A673 (cell line): ENCODE measurements at regions not wholly inside any gene's neighbourhood (a gene's known extent, or its start where the extent isn't known, plus 50 kb on each side); places are given as distances from the start of the nearest gene placed in this dataset.

Source experiments
- BruUV-seq: library from RNA; stranded (reverse); fragments of 400-500 nt; replicated peaks from 2 replicates; lab custom pipeline; 2021; lab: Mats Ljungman, UMichigan
- CTCF ChIA-PET: fragments of 300-600 bp; sonication (Branson Sonifier 250); formaldehyde crosslinking; loops from one replicate; lab custom pipeline; 2022; ENCODE audit warnings: antibody characterized with exemption; lab: Charles Lee
- POLR2A ChIA-PET: fragments of 300-600 bp; sonication (Branson Sonifier 250); formaldehyde crosslinking; loops from one replicate; lab custom pipeline; 2022; ENCODE audit warnings: antibody characterized with exemption; ENCODE audit not compliant: low non-redundant PET; lab: Charles Lee
- DNase-seq: peaks from one replicate; pipeline ENCODE4 v3.0.0-alpha.2; 2015; ENCODE audit warnings: low spot score
- H3K27ac ChIP-seq: fragments of 200-600 bp; sonication (generic); 2 replicates; pipeline ENCODE4 v1.5.1; 2016; ENCODE audit warnings: mixed run types, low read depth, mild to moderate bottlenecking, mixed read lengths, antibody characterized with exemption, low read length; ENCODE audit not compliant: poor library complexity, severe bottlenecking
- H3K27me3 ChIP-seq: fragments of 200-600 bp; sonication (generic); replicated peaks from 2 replicates; pipeline ENCODE4 v1.6.1; 2017; ENCODE audit warnings: mixed run types, low read depth, mild to moderate bottlenecking, mixed read lengths, antibody characterized with exemption, low read length; ENCODE audit not compliant: insufficient read depth, poor library complexity
- H3K36me3 ChIP-seq: fragments of 200-600 bp; sonication (generic); 2 replicates; pipeline ENCODE4 v1.6.1; 2016; ENCODE audit warnings: mixed run types, mild to moderate bottlenecking, mixed read lengths, antibody characterized with exemption, low read length; ENCODE audit not compliant: insufficient read depth, poor library complexity, severe bottlenecking
- H3K4me1 ChIP-seq: fragments of 200-600 bp; sonication (generic); 2 replicates; pipeline ENCODE4 v1.6.1; 2017; ENCODE audit warnings: mixed run types, mild to moderate bottlenecking, mixed read lengths, antibody characterized with exemption, low read length; ENCODE audit not compliant: insufficient read depth, poor library complexity, severe bottlenecking
- H3K4me3 ChIP-seq: fragments of 200-600 bp; sonication (generic); 2 replicates; pipeline ENCODE4 v1.5.1; 2016; ENCODE audit warnings: low read depth, mixed run types, mild to moderate bottlenecking, mixed read lengths, low read length; ENCODE audit not compliant: poor library complexity, severe bottlenecking
- H3K9me3 ChIP-seq: fragments of 200-600 bp; sonication (generic); 2 replicates; pipeline ENCODE4 v1.6.1; 2016; ENCODE audit warnings: mixed run types, low read depth, mild to moderate bottlenecking, mixed read lengths, antibody characterized with exemption, low read length; ENCODE audit not compliant: poor library complexity, severe bottlenecking
- EZH2 ChIP-seq: fragments of 200-600 bp; sonication (generic); IDR thresholded peaks from 2 replicates; pipeline ENCODE4 v1.6.1; 2017; ENCODE audit warnings: borderline replicate concordance, low read depth, mild to moderate bottlenecking, mixed read lengths, antibody characterized with exemption, low read length; ENCODE audit not compliant: poor library complexity, severe bottlenecking
- intact Hi-C: fragments of 100-400 bp; cut with micrococcal nuclease; formaldehyde crosslinking; loops from one replicate; pipeline ENCODE4 v1.10.0; 2022; ENCODE audit not compliant: unreplicated experiment
- TF ChIP-seq, protein P1 (sequence below): fragments of 300-800, 200-600 bp; sonication (generic); conservative IDR thresholded peaks from 2 replicates; pipeline ENCODE4 v1.5.1; 2017; ENCODE audit warnings: low read depth, mild to moderate bottlenecking, antibody characterized with exemption, low read length, moderate library complexity, mixed read lengths

DNA sequence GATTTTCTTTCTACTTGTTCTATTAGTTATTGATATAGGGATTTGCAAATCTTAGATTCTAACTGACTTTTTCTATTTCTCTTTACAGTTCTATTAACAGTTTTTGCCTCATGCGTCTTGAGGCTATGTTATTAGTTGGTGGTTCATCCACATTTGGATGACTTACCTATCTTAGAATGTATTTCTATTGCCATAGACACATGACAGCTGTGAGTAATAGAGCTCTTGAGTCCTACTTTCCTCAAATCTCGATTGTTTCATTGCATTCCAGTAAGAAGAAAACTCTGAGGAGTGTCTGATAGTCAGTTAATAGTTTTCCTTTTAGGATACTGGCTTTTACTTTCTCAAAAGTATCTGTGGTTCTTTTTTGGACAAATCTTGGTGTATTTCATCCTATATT lies 241.4 kb upstream of the ZNF32 start:
- no peaks in the 10 kb centered on the region for H3K27me3 ChIP-seq
- intact Hi-C loops, result no loop called here
- no TSS peak for BruUV-seq
- no peaks in the 10 kb centered on the region for H3K9me3 ChIP-seq
- CTCF ChIA-PET, result no interaction called here
- no peak overlapping the region for H3K4me3 ChIP-seq
- POLR2A ChIA-PET, result no interaction called here
- TF ChIP-seq, protein P1, sequence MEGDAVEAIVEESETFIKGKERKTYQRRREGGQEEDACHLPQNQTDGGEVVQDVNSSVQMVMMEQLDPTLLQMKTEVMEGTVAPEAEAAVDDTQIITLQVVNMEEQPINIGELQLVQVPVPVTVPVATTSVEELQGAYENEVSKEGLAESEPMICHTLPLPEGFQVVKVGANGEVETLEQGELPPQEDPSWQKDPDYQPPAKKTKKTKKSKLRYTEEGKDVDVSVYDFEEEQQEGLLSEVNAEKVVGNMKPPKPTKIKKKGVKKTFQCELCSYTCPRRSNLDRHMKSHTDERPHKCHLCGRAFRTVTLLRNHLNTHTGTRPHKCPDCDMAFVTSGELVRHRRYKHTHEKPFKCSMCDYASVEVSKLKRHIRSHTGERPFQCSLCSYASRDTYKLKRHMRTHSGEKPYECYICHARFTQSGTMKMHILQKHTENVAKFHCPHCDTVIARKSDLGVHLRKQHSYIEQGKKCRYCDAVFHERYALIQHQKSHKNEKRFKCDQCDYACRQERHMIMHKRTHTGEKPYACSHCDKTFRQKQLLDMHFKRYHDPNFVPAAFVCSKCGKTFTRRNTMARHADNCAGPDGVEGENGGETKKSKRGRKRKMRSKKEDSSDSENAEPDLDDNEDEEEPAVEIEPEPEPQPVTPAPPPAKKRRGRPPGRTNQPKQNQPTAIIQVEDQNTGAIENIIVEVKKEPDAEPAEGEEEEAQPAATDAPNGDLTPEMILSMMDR, result no peak
- H3K4me1 ChIP-seq, result no peaks in the 10 kb centered on the region
- no peak for DNase-seq
- H3K27ac ChIP-seq, result no peak overlapping the region
- no peaks in the 10 kb centered on the region for H3K36me3 ChIP-seq

DNA sequence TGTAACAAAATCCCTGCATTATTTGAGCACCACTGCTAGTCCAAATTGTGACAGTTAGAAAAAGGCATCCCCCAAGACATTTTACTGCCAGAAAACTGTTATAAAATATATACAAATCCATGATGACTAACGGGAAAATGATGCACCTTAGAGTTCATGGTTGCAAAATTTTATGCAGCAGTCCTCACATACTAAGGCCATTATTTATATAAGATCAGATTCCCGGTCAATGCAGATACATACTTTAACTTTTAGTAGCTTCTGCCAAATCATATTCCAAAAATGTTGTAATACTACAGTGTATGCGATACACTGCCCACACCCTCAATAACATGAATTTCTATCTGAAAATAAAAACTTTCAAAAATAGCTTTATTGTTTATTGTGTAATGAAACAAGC lies 239.9 kb upstream of the ZNF32 start:
- CTCF ChIA-PET, result no interaction called here
- Histone ChIP-seq H3K9me3 (no peaks in the 10 kb centered on the region), H3K4me3 (no peak overlapping the region), H3K27me3 (no peaks in the 10 kb centered on the region), H3K36me3 (no peaks in the 10 kb centered on the region), H3K4me1 (no peaks in the 10 kb centered on the region), H3K27ac (no peak overlapping the region)
- BruUV-seq, result no TSS peak
- no peak for DNase-seq
- TF ChIP-seq EZH2, result no peak
- TF ChIP-seq, protein P1, result no peak
- intact Hi-C loops, result no loop called here
- POLR2A ChIA-PET, result no interaction called here

DNA sequence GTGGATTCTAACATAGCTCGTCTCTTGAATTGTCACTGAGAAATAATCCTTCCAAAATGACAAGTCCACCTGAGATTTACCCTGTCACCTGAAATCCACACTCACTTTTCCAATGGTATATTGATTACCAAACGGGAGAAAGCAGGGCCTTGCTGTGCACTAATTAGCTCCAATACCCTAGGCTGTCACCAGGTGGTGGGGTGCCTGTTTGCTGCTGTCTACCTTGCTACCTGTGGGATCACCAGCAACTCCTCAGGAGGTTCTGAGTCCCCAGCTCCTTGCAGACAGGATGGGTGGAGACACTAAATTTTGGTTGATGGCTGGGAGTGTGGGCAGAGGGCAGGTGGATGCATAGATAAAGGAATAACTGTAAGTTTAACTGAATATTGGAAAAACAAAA lies 237.2 kb upstream of the ZNF32 start:
- H3K4me1 ChIP-seq, result no peaks in the 10 kb centered on the region
- POLR2A ChIA-PET, result no interaction called here
- intact Hi-C loops, result no loop called here
- no peak for TF ChIP-seq EZH2
- TF ChIP-seq, protein P1, result no peak
- no peaks in the 10 kb centered on the region for H3K36me3 ChIP-seq
- DNase-seq, result no peak
- no peaks in the 10 kb centered on the region for H3K9me3 ChIP-seq
- CTCF ChIA-PET, result no interaction called here
- H3K27me3 ChIP-seq, result no peaks in the 10 kb centered on the region
- H3K4me3 ChIP-seq, result no peak overlapping the region
- BruUV-seq, result no TSS peak
- no peak overlapping the region for H3K27ac ChIP-seq
